ENCODE measurements at regions not wholly inside any gene's neighbourhood (a gene's known extent, or its start where the extent isn't known, plus 50 kb on each side); places are given as distances from the start of the nearest gene placed in this dataset.

- no peaks in the 10 kb centered on the region for H3K9me3 ChIP-seq
- WGBS, 2 donors = 64% methylated on average over 11 of the region's 11 CpGs
- H3K27me3 ChIP-seq = peaks cover 0 to 18% (median 8%) of the 10 kb centered on the region in 3 donors
- H3K27ac ChIP-seq = no peak overlapping the region
- H3K4me3 ChIP-seq = no peak overlapping the region
- no peaks in the 10 kb centered on the region for H3K36me3 ChIP-seq
- intact Hi-C loops (cut with DNase I) = no loop called here
- TF ChIP-seq POLR2A (IDR thresholded peaks at IDR 0.05) = no peak
- no peak for TF ChIP-seq EP300 (IDR thresholded peaks at IDR 0.05)
- TF ChIP-seq CTCF (IDR thresholded peaks at IDR 0.05) = no peak
- TF ChIP-seq POLR2AphosphoS5 (IDR thresholded peaks at IDR 0.05) = no peak
- H3K4me1 ChIP-seq = no peaks in the 10 kb centered on the region
- no peak for DNase-seq
Measured at GRCh38 chr1:34378968-34379856, 202.5 kb downstream of the C1orf94 start.

- Histone ChIP-seq H3K27me3 (peaks cover 0 to 18% (median 8%) of the 10 kb centered on the region in 3 donors), H3K36me3 (no peaks in the 10 kb centered on the region), H3K4me1 (no peaks in the 10 kb centered on the region), H3K27ac (no peak overlapping the region), H3K4me3 (no peak overlapping the region), H3K9me3 (no peaks in the 10 kb centered on the region)
- no peak for DNase-seq
- intact Hi-C loops (cut with DNase I) = no loop called here
- 88% methylated on average over 4 of the region's 4 CpGs for WGBS, 2 donors
- TF ChIP-seq EP300 (IDR thresholded peaks at IDR 0.05) (no peak), POLR2AphosphoS5 (IDR thresholded peaks at IDR 0.05) (no peak), POLR2A (IDR thresholded peaks at IDR 0.05) (no peak), CTCF (IDR thresholded peaks at IDR 0.05) (no peak)
Measured at GRCh38 chr1:34379911-34380310, 203.2 kb downstream of the C1orf94 start.

GRCh38 chr1:34380526-34381124 lies 203.9 kb downstream of the C1orf94 start:
- Histone ChIP-seq H3K4me1 (no peaks in the 10 kb centered on the region), H3K4me3 (no peak overlapping the region), H3K9me3 (no peaks in the 10 kb centered on the region), H3K27ac (no peak overlapping the region), H3K27me3 (peaks cover 0 to 18% (median 8%) of the 10 kb centered on the region in 3 donors), H3K36me3 (no peaks in the 10 kb centered on the region)
- DNase-seq = no peak
- TF ChIP-seq CTCF (IDR thresholded peaks at IDR 0.05) (no peak), EP300 (IDR thresholded peaks at IDR 0.05) (no peak), POLR2A (IDR thresholded peaks at IDR 0.05) (no peak), POLR2AphosphoS5 (IDR thresholded peaks at IDR 0.05) (no peak)
- 78 to 80% methylated on average over 12 of the region's 12 CpGs for WGBS, 2 donors
- intact Hi-C loops (cut with DNase I) = no loop called here

GRCh38 chr1:34389974-34390373 lies 213.3 kb downstream of the C1orf94 start:
- intact Hi-C loops (cut with DNase I) = no loop called here
- DNase-seq = no peak
- no peak for TF ChIP-seq POLR2AphosphoS5 (IDR thresholded peaks at IDR 0.05)
- no peak for TF ChIP-seq EP300 (IDR thresholded peaks at IDR 0.05)
- no peak for TF ChIP-seq CTCF (IDR thresholded peaks at IDR 0.05)
- no peak for TF ChIP-seq POLR2A (IDR thresholded peaks at IDR 0.05)
- Histone ChIP-seq H3K4me3 (no peak overlapping the region), H3K36me3 (no peaks in the 10 kb centered on the region), H3K27ac (no peak overlapping the region), H3K27me3 (no peaks in the 10 kb centered on the region), H3K4me1 (no peaks in the 10 kb centered on the region), H3K9me3 (peaks cover 0 to 10% (median 0%) of the 10 kb centered on the region in 4 donors)
- 87 to 95% methylated on average over 1 of the region's 1 CpG for WGBS, 2 donors

Measured in sigmoid colon (tissue), 6 donors.